HG03442 (cell line): ENCODE measurements at regions not wholly inside any gene's neighbourhood (a gene's known extent, or its start where the extent isn't known, plus 50 kb on each side); places are given as distances from the start of the nearest gene placed in this dataset.
"Not testable (repeated sequence)": the region's sequence is repeated elsewhere in the genome, so short reads cannot be mapped to it uniquely, and the experiment has no call there.

Experiments
- ATAC-seq: cut with Tn5 transposase; IDR thresholded peaks from one replicate; pipeline ENCODE4 v1.9.1; 2021; ENCODE audit warnings: mild to moderate bottlenecking, moderate library complexity; ENCODE audit not compliant: unreplicated experiment

DNA sequence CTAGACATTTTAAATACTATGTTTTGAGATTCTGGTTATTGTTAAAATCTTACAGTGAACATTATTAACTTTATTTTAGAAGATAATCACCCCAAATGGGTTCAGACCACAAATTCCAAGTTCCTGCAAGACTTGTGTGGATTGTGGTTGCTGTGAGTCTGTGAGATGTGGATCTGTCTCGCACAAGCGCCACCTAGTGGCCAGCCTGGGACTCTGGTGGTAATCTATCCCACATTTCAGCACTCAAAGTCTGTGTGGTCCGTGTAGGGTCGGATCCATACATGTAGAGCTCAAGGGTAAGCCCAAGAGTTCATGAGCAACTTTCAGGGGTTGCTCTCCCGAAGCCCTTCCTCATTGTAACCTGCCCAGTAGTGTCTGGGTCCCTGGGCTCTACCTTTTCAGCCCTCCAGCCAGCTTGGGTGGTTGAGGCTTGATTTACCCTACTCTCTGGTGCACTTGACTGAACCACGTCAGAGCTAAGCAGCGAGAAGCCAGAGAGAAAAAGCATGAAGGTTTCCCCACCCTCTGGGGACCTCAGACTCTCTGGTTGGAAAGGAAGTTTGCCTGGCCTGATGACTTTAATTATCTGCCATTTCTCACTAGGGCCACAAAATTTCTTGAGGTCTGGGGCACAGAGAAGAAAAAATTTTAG lies 129.2 kb downstream of the ARHGAP11B start:
- not testable (repeated sequence) for ATAC-seq

DNA sequence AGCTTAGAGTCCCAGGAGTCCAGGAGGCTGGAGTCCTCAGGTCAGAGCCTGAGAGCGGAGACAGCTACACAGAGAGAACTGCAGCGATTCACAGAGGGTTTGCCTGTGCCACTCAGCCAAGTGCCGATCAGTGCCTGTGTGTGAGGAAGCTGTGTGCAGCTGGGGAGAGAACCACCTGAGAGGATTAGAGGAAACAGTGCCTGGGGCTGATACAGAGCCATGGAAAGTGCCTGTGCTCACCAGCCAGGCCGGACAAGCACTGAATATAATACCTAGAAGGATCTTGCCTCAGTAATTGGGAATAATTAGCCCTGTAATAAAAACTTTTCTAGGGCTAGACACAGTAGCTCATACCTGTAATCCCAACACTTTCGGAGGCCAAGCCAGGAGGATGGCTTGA lies 134.7 kb downstream of the ARHGAP11B start:
- not testable (repeated sequence) for ATAC-seq

DNA sequence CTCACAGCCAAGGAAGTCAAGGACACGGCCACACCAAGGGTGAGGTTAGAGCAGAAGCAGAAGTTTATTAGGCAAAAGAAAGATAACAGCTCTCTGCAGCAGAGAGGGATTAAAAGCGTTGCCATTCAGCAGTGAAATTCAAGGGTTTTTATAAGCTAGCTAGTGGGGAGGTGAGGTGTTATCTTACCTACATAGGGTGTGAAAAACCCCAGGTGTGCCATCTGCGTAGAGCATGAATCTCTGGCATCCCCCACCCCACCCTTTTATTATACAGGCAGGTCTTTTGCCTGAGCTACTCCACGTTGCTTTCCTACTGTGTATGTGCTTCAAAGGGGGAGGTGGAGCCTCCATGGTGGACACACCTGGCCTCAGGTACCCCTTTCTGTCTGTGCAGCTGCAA lies 135.4 kb downstream of the ARHGAP11B start:
- not testable (repeated sequence) for ATAC-seq

DNA sequence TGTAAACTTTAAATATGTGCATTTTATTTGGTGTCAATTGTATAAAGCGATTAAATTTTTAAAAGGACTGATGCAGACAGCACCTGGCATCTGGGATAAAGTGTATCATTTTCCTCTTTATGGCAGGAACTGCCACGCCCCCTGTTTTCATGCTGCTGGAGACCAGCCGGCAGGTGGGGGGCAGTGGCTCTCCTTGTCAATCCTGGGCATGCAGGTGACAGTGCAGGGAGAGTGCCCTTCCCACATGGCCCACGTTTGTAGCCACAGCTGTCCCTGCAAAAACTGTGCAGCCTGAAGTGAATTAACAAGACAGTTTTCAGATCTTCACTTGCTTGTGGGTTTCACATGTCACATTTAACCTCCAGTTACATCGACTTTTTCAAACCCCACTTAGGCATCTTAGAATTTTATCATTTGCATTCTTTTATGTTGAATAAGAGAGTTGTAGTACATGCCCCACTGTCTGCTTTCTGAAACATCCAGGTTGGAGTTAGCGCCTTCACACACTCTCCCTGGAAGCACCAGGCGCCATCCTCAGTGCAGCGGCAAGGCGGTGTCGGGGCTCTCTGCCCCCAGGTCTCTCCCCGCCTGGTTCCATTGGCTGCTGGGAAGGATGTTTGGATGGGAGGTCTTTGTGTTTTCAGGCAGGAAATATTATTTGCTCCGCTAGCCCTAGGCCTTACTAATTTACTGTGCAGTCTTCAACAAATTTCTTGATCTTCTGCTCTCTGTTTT lies 134.2 kb upstream of the FAN1 start:
- not testable (repeated sequence) for ATAC-seq

DNA sequence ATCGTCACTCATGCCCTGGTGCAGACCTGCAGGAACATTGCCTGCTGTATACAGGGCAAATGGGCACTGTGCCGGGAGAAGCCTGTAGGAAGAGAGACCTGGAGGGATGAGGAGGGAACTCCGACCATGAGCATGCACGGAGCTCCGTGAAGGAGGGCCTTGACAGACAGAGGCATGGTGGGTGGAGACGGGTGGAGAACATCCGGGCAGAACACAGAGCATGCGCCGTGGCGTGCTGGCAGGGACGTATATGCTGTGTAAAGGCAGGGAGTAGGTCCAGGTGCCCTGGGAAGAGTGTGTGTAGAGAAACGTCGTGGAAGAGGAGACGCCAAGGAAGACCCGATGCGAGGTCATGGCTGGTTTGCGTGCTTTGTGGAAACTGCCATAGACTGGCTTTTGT lies 133.0 kb upstream of the FAN1 start:
- no peak for ATAC-seq

DNA sequence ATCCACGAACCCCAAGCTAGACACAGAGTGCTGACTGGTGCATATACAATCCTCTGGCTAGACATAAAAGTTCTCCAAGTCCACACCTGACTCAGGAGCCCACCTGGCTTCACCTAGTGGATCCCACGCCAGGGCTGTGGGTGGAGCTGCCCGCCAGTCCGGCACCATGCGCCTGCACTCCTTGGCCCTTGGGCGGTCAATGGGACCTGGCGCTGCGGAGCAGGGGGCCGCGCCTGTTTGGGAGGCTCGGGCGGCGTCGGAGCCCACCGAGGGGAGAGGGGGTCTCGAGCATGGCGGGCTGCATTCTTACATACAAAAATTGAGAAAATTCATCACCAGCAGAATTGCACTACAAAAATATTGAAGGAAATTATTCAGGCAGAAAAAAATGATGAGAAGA lies 120.7 kb upstream of the FAN1 start:
- no peak for ATAC-seq

DNA sequence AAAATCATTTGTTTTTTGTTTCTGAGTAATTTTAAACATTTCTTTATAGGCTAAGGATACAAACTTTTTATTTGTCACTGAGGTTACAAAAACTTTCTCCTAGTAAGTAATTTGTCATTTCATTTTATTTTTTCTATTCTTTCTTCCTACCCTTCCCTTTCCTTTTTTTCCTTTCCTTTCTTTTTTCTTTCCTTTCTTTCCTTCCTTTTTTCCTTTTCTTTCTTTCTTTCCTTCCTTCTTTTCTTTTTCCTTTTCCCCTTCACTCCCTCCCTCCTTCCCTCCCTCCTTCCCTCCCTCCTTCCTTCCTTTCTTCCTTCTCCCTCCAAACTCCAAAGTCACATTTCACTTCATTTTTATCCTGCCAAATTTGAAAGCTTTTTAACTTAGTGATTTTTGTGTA lies 115.1 kb upstream of the FAN1 start:
- ATAC-seq: no peak

DNA sequence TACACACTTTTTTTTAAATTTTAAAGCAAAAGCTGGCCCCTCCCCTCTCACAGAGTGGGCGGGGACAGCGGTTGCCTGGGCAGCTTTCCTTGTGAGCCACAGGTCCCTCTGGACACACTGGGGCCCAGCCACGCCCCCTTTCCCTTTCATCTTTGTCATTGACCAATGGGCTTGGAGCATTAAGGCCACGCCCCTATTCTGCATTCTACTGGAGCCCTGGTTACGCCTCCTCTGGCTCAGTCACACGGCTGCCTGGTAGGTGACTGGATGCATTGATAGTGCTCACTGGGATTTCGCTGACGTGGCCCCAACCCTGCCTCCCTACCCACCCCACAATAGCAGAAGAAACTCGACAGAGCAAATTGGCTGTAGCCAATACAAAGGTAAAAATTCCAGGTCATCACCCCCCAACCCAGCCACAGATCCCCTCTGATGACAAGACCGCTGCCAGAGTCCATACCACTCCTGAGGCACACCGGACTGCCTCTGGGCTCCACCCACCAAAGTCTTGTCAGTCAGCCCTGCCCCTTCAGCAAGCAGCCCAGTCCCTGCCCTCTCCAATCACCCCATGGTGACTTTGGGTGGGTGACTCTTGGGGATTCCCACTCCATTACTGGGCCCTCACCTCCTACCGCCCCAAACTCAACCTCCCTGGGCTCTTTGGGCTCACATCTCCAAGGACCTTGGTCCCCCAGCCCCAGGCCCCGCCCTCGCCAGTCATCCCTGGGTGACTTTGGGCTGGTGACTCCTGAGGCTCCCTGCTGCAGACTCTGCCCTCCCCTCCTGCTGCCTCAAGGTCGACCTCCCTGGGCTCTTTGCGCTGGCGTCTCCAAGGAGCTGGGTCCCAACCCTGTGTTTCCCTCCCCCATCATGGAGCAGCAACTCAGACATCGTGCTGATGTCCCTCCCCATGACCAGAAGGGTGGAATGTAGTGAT lies 112.2 kb upstream of the FAN1 start:
- ATAC-seq: no peak

DNA sequence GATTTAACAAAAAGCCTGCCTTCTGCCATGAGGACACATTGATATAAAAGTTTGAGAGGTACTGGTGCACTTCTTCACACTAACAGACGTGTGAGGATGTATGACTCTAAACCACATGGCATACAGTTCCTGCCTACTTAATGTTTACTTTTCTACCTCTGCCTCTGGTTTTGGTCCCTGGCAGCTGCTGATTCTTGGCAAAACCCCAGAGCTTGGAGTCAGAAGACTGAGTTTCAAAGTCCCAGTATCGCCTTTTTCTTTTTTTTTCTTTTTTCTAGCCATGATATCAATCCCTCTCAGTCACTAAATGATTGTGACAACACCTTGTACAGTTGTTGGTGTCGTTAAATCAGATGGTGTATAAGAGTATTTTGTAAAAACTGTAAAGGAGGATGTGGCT lies 110.9 kb upstream of the FAN1 start:
- not testable (repeated sequence) for ATAC-seq

DNA sequence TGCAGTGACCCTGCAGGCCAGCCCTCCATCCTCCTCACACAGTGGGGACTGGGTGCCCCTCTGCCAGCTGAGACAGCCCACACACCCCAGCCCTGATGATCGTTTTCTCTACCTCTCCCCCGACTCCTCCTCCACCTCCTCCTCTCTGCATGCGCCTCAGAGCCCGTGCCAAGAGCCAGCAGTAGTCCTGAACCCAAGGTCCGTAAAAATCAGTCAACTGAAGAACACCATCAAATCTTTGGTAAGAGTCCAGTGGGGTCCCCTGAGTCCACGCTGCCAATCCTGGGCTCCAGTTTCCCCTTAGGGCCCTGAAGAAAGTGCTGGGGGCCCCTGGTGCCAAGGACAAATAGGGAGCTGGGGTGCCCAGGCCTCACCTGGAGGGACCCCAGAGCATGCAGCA lies 109.3 kb upstream of the FAN1 start:
- ATAC-seq: no peak

DNA sequence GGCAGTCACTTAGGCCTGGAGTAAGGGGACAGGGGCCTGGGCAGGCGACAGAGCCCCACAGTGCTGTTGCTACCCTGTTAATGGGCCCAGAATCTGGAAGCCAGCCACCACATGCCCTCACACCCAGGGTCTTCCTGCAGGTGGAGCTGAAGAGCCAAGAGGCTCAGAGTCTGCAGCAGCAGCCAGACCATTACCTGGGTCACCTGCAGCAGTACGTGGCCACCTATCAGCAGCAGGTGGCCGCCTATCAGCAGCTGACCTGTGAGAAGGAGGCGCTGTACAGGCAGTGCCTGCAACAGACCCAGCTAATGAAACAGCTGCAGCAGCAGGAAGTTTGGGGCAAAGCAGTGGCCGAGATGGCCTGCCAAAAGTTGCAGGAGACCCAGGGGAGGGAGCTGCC lies 104.2 kb upstream of the FAN1 start:
- ATAC-seq: not testable (repeated sequence)

DNA sequence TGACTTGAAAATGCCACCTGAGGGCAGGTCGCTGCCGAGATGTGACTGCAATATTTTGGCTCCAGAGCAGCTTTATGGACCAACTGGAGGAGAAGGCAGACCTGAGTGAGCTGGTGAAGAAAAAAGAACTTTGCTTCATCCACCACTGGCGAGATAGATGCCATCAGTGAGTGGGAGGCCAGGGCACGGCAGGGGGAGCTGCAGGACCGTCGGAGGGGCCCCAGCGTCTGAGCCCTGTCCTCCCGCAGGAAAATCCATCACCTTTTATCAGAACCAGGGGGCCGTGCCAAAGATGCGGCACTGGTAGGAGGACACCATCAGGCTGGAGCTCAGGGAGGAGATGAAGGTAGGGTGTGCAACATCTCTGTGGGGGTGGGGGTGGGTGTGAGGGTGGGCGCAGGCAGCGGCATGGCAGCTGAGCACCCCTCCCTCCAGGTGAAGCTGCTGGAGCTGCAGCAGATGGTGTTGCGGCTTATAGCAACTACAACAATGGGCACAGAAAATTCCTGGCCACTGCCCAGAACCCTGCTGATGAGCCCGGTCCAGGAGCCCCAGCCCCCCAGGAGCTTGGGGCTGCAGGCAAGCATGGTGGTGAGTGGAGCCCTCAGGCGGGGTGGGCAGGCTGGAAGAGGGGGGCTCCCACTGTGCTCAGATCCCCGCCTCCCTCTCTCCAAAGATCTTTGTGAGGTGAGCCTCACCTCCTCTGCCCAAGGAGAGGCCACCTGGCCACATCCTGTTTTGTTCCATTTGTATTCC lies 102.4 kb upstream of the FAN1 start:
- not testable (repeated sequence) for ATAC-seq

DNA sequence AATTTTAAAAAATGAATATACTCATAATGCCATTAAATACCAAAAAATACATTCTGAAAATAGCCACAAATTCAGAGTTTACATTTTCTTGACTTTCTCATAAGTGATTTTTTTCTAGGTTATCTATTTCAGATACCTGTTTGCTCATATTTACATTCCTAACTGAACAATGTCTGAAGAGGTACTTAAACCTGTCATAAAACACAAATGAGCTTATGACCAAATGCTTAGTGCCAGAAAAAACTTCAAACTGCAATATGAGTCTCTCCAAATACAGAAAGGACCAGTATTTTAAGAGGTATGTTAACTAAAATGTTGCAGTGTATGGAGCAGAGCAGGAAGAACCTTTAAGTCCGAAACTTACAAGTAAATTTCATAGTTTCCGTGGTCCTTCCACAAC lies 101.7 kb upstream of the FAN1 start:
- not testable (repeated sequence) for ATAC-seq

DNA sequence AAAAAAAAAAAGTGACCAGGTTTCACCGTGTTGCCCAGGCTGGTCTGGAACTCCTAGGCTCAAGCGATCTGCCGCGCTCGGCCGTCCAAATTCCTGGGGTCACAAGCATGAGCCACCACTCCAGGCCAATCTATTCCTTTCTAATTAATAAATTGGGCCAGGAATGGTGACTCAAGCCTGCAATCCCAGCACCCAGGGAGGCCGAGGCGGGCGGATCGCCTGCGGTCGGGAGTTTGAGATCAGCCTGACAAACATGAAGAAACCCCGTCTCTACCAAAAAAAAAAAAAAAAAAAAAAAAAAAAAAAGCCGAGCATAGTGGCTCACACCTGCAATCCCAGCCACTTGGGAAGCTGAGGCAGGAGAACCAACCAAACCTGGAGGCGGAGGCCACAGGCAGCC lies 100.0 kb upstream of the FAN1 start:
- not testable (repeated sequence) for ATAC-seq

DNA sequence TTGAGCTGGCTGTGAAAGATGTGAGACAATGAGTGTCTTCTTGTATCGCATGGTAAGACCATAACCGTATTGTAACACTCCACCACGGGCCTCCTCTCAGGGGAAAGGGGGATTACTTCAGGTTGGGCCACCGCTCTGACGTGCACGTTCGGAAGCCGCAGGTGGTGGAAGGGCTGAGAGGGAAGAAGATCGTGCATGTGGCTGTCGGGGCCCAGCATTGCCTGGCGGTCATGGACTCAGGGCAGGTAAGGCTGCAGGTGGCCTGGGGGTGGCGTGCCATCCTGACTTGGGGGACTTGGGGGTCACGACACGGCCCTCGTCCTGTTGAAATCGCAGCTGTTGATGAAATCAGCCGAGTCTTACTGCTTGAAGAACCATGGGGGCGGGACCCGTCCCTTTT lies 87.3 kb upstream of the FAN1 start:
- no peak for ATAC-seq

DNA sequence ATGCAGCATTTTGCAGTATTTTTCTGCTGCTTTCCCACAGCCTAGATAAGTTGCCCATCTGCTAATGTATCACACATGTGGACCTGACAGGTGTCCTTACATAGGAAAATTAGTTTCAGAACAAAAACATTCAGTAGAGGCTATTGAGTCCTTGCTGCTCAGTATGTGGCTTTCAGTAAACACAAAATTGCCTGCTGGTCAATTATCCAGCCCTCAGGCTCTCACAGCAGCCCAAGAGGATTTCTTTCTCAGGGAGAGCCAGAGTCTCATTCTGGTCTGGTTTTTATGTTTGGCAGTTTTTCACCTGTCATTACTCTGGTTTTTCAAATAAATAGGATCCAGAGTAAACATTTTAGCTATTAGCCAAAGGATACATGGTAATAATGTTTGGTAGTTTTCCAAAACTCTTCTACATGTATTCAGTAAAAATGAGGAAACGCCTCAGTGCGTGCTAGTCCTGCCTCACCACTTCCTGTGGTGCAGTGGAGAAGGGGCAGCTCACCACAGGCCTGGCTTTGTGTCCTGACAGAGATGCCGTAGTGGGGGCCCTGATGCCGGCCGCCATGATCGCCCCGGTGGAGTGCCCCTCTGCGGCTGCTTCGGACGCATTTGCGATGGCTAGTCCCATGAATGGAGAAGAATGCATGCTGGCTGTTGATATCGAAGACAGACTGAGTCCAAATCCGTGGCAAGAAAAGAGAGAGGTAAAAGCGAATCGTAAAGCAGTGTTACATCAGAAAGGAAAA lies 80.5 kb upstream of the FAN1 start:
- ATAC-seq: peak; percentile 98

DNA sequence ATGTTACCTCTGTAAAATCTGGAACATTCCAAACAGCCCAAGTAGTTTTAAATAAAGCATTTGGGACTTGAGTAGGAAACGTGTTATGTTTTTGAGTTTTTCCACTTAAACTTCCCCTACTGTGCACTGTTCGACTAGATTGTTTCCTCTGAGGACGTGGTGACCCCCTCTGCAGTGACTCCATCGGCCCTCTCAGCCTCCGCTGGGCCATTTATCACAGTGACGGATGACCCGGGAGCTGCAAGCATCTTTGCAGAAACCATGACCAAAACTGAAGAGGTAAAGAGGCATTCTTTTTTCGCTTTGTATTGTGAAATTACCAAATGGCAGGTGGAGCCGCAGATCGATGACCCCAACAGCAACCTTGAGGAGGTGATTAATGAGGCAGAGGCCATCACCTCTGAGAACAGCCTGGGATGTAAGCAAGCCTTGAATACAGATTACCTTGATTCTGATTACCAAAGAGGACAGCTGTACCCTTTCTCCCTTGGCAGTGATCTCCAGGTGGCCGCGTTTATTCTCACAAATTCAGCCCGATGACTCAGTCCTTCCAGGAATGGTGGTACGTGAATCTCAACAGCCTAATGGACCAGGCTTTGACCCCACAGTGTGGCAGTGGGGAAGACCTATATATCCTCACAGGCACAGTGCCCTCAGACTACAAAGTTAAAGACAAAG lies 79.1 kb upstream of the FAN1 start:
- no peak for ATAC-seq

DNA sequence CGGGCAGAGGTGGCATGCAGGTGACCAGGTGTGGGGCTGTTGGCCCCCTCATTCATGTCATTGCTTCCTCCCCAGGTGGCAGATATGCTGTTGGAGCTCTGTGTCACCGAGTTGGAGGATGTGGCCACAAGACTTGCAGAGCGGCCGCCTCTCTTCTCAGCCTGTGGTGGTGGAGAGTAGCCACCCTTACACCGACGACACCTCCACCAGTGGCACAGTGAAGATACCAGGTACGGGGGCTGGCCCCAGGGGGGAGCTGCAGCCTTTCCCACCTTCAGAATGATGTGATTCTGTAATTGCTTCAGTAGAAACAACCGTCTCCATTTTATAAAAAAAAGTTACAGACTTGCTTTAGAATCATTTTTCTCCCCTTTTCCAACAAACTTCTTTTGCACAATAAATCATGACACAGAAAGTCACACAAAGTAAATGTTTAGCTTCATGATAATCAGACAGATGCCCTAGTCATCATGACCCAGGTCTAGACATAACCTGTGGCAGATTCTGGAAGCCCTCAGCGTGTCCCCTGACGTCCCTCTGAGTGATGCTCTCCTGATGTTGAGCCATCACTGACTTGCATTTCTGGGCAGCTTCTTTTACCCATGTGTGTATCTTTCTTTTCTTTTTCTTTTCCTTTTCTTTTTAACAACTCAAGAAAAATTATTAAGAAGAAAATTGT lies 76.0 kb upstream of the FAN1 start:
- ATAC-seq: no peak

DNA sequence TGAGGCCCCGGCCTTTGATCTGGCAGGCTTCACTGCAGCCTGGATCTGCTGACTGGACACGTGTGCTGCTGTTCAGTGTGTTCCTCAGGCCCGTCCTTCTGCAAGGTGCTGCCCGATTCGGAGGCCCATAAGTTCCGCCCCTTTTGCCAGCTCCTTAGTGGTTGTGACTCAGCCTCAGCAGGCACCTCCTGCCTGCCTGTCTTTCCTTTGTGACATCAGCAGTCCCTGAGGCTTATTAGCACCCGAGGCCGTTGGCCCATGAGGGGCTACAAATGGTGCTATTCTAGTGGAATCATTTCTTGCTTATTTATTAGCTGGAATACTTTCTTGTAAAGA lies 75.4 kb upstream of the FAN1 start:
- not testable (repeated sequence) for ATAC-seq
